ENCODE measurements at regions not wholly inside any gene's neighbourhood (a gene's known extent, or its start where the extent isn't known, plus 50 kb on each side); places are given as distances from the start of the nearest gene placed in this dataset.

GRCh38 chr15:31151301-31152233 is 50.0 kb upstream of the TRPM1 start:
- no peak for DNase-seq (ENCODE audit: extremely low spot score, unreplicated experiment)
- H3K27me3 Mint-ChIP-seq (ENCODE audit: unreplicated experiment), result peaks cover 40% of the 10 kb centered on the region
- H3K4me1 Mint-ChIP-seq (ENCODE audit: unreplicated experiment), result no peaks in the 10 kb centered on the region
- H3K36me3 Mint-ChIP-seq (ENCODE audit: unreplicated experiment), result no peaks in the 10 kb centered on the region
- no peak overlapping the region for H3K4me3 Mint-ChIP-seq (ENCODE audit: unreplicated experiment)
- TF ChIP-seq CTCF (IDR thresholded peaks at IDR 0.05), result no peak
- H3K9me3 Mint-ChIP-seq (ENCODE audit: unreplicated experiment), result no peaks in the 10 kb centered on the region
- H3K27ac Mint-ChIP-seq (ENCODE audit: unreplicated experiment), result no peak overlapping the region

- H3K27ac Mint-ChIP-seq (ENCODE audit: unreplicated experiment), result no peak overlapping the region
- no peak for DNase-seq (ENCODE audit: extremely low spot score, unreplicated experiment)
- TF ChIP-seq CTCF (IDR thresholded peaks at IDR 0.05), result no peak
- peaks cover 28% of the 10 kb centered on the region for H3K27me3 Mint-ChIP-seq (ENCODE audit: unreplicated experiment)
- H3K36me3 Mint-ChIP-seq (ENCODE audit: unreplicated experiment), result no peaks in the 10 kb centered on the region
- no peak overlapping the region for H3K4me3 Mint-ChIP-seq (ENCODE audit: unreplicated experiment)
- no peaks in the 10 kb centered on the region for H3K9me3 Mint-ChIP-seq (ENCODE audit: unreplicated experiment)
- no peaks in the 10 kb centered on the region for H3K4me1 Mint-ChIP-seq (ENCODE audit: unreplicated experiment)
Measured at GRCh38 chr15:31153531-31153930, 52.0 kb upstream of the TRPM1 start.

GRCh38 chr15:31155151-31155550 is 53.6 kb upstream of the TRPM1 start:
- no peak for TF ChIP-seq CTCF (IDR thresholded peaks at IDR 0.05)
- Mint-ChIP-seq H3K9me3 (ENCODE audit: unreplicated experiment) (no peaks in the 10 kb centered on the region), H3K27me3 (ENCODE audit: unreplicated experiment) (peaks cover 19% of the 10 kb centered on the region), H3K27ac (ENCODE audit: unreplicated experiment) (no peak overlapping the region), H3K4me3 (ENCODE audit: unreplicated experiment) (no peak overlapping the region), H3K4me1 (ENCODE audit: unreplicated experiment) (no peaks in the 10 kb centered on the region), H3K36me3 (ENCODE audit: unreplicated experiment) (no peaks in the 10 kb centered on the region)
- no peak for DNase-seq (ENCODE audit: extremely low spot score, unreplicated experiment)

GRCh38 chr15:31156226-31156625 is 54.7 kb upstream of the TRPM1 start:
- no peaks in the 10 kb centered on the region for H3K9me3 Mint-ChIP-seq (ENCODE audit: unreplicated experiment)
- no peak overlapping the region for H3K27ac Mint-ChIP-seq (ENCODE audit: unreplicated experiment)
- no peaks in the 10 kb centered on the region for H3K36me3 Mint-ChIP-seq (ENCODE audit: unreplicated experiment)
- H3K4me3 Mint-ChIP-seq (ENCODE audit: unreplicated experiment), result no peak overlapping the region
- DNase-seq (ENCODE audit: extremely low spot score, unreplicated experiment), result no peak
- H3K4me1 Mint-ChIP-seq (ENCODE audit: unreplicated experiment), result peaks cover 2% of the 10 kb centered on the region
- H3K27me3 Mint-ChIP-seq (ENCODE audit: unreplicated experiment), result peaks cover 19% of the 10 kb centered on the region
- no peak for TF ChIP-seq CTCF (IDR thresholded peaks at IDR 0.05)

- H3K36me3 Mint-ChIP-seq (ENCODE audit: unreplicated experiment), result no peaks in the 10 kb centered on the region
- H3K9me3 Mint-ChIP-seq (ENCODE audit: unreplicated experiment), result no peaks in the 10 kb centered on the region
- no peak for TF ChIP-seq CTCF (IDR thresholded peaks at IDR 0.05)
- peak; percentile 34 for DNase-seq (ENCODE audit: extremely low spot score, unreplicated experiment)
- H3K27ac Mint-ChIP-seq (ENCODE audit: unreplicated experiment), result no peak overlapping the region
- peaks cover 19% of the 10 kb centered on the region for H3K27me3 Mint-ChIP-seq (ENCODE audit: unreplicated experiment)
- no peak overlapping the region for H3K4me3 Mint-ChIP-seq (ENCODE audit: unreplicated experiment)
- peaks cover 2% of the 10 kb centered on the region for H3K4me1 Mint-ChIP-seq (ENCODE audit: unreplicated experiment)
Measured at GRCh38 chr15:31156808-31157207, 55.3 kb upstream of the TRPM1 start.
